PC-3 (cell line): ENCODE measurements at regions not wholly inside any gene's neighbourhood (a gene's known extent, or its start where the extent isn't known, plus 50 kb on each side); places are given as distances from the start of the nearest gene placed in this dataset.
"Not testable (repeated sequence)": the region's sequence is repeated elsewhere in the genome, so short reads cannot be mapped to it uniquely, and the experiment has no call there.

Experiments used
- ATAC-seq: fragments of 200-7000 bp; cut with Tn5 transposase; 2 replicates; pipeline ENCODE4 v1.9.1; 2020; ENCODE audit warnings: mild to moderate bottlenecking, moderate library complexity
- BruUV-seq: library from RNA; stranded (reverse); fragments of 400-500 nt; replicated peaks from 2 replicates; lab custom pipeline; 2021; lab: Mats Ljungman, UMichigan
- CTCF ChIA-PET: fragments of 300-600 bp; sonication (Branson Sonifier 250); formaldehyde crosslinking; loops from one replicate; lab custom pipeline; 2022; ENCODE audit warnings: antibody characterized with exemption; lab: Charles Lee
- POLR2A ChIA-PET: fragments of 300-600 bp; sonication (Branson Sonifier 250); formaldehyde crosslinking; loops from one replicate; lab custom pipeline; 2022; ENCODE audit warnings: antibody characterized with exemption; ENCODE audit not compliant: unreplicated experiment; lab: Charles Lee
- DNase-seq: peaks from one replicate; pipeline ENCODE4 v3.0.0-alpha.2; 2015
- H2AFZ ChIP-seq: fragments of 300-600 bp; sonication (generic); 2 replicates; pipeline ENCODE4 v1.6.0; 2016; ENCODE audit warnings: antibody characterized with exemption, low read length
- H3F3A ChIP-seq: fragments of 300-600 bp; sonication (generic); one replicate; pipeline ENCODE4 v1.6.0; 2017; ENCODE audit warnings: antibody characterized with exemption, low read length, control low read depth, mild to moderate bottlenecking; ENCODE audit not compliant: unreplicated experiment
- H3K27ac ChIP-seq: fragments of 300-600 bp; sonication (generic); 2 replicates; pipeline ENCODE4 v1.5.1; 2016; ENCODE audit warnings: mild to moderate bottlenecking, low read length
- H3K27me3 ChIP-seq: fragments of 300-600 bp; sonication (generic); 2 replicates; pipeline ENCODE4 v1.6.1; 2016; ENCODE audit warnings: low read length, mixed read lengths
- H3K36me3 ChIP-seq: fragments of 300-600 bp; sonication (generic); 2 replicates; pipeline ENCODE4 v1.6.1; 2016; ENCODE audit warnings: low read depth, mixed run types, low read length, mixed read lengths
- H3K4me1 ChIP-seq: fragments of 300-600 bp; sonication (generic); 2 replicates; pipeline ENCODE4 v1.5.1; 2016; ENCODE audit warnings: low read length; ENCODE audit not compliant: insufficient read depth
- H3K4me2 ChIP-seq: fragments of 300-600 bp; sonication (generic); 2 replicates; pipeline ENCODE4 v1.6.0; 2016; ENCODE audit warnings: low read length
- H3K4me3 ChIP-seq: fragments of 300-600 bp; sonication (generic); 2 replicates; pipeline ENCODE4 v1.5.1; 2016; ENCODE audit warnings: mild to moderate bottlenecking, low read length, mixed read lengths
- H3K79me2 ChIP-seq: fragments of 300-600 bp; sonication (generic); 2 replicates; pipeline ENCODE4 v1.6.1; 2017; ENCODE audit warnings: low read length, mixed read lengths
- H3K9ac ChIP-seq: fragments of 300-600 bp; sonication (generic); 2 replicates; pipeline ENCODE4 v1.6.0; 2016; ENCODE audit warnings: mild to moderate bottlenecking, low read length
- H3K9me2 ChIP-seq: fragments of 300-600 bp; sonication (generic); replicated peaks from 2 replicates; pipeline ENCODE4 v1.6.1; 2016; ENCODE audit warnings: mixed run types, low read length, mixed read lengths
- H3K9me3 ChIP-seq: fragments of 300-600 bp; sonication (generic); 2 replicates; pipeline ENCODE4 v1.6.1; 2016; ENCODE audit warnings: low read length, mixed read lengths
- H4K20me1 ChIP-seq: fragments of 300-600 bp; sonication (generic); 2 replicates; pipeline ENCODE4 v1.6.1; 2016; ENCODE audit warnings: low read length, mixed read lengths
- CTCF ChIP-seq: fragments of 300-600 bp; sonication (generic); conservative IDR thresholded peaks from 2 replicates; pipeline ENCODE4 v1.5.1; 2017; ENCODE audit warnings: antibody characterized with exemption, low read depth, mild to moderate bottlenecking, low read length
- EZH2 ChIP-seq: fragments of 300-600 bp; sonication (generic); IDR thresholded peaks from one replicate; pipeline ENCODE4 v1.6.1; 2017; ENCODE audit warnings: antibody characterized with exemption, mild to moderate bottlenecking, low read length; ENCODE audit not compliant: unreplicated experiment
- EZH2phosphoT487 ChIP-seq: fragments of 300-600 bp; sonication (generic); IDR thresholded peaks from 2 replicates; pipeline ENCODE4 v1.6.1; 2018; ENCODE audit warnings: mild to moderate bottlenecking, antibody characterized with exemption, low read length, borderline replicate concordance
- intact Hi-C: fragments of 100-400 bp; cut with micrococcal nuclease; formaldehyde crosslinking; loops from 2 replicates; pipeline ENCODE4 v1.9.0; 2023

GRCh38 chr2:185674232-185674631 is 64.4 kb upstream of the FSIP2 start:
- H3K36me3 ChIP-seq: no peaks in the 10 kb centered on the region

GRCh38 chr2:185676316-185676715 is 62.3 kb upstream of the FSIP2 start:
- Histone ChIP-seq H3K27me3 (no peaks in the 10 kb centered on the region), H3K36me3 (no peaks in the 10 kb centered on the region), H3K79me2 (no peaks in the 10 kb centered on the region), H3F3A (no peaks in the 10 kb centered on the region), H2AFZ (no peak overlapping the region), H4K20me1 (no peaks in the 10 kb centered on the region), H3K27ac (no peak overlapping the region), H3K4me2 (no peak overlapping the region), H3K9me2 (no peaks in the 10 kb centered on the region), H3K9me3 (no peaks in the 10 kb centered on the region), H3K4me3 (no peak overlapping the region), H3K4me1 (no peaks in the 10 kb centered on the region), H3K9ac (no peak overlapping the region)
- ATAC-seq (peak; percentile 72), DNase-seq (peak; percentile 51)
- ChIA-PET POLR2A (no interaction called here), CTCF (no interaction called here)
- intact Hi-C loops: no loop called here
- BruUV-seq: no TSS peak
- TF ChIP-seq EZH2phosphoT487: no peak
- no peak for TF ChIP-seq EZH2
- TF ChIP-seq CTCF: 0 out of 2 replicates have a peak, but pooled peaks have one; percentile 18

More at GRCh38 chr2:185674232-185674631, 64.4 kb upstream of the FSIP2 start:
- POLR2A ChIA-PET: no interaction called here
- BruUV-seq: no TSS peak
- CTCF ChIA-PET: no interaction called here
- no peak for TF ChIP-seq EZH2
- no peak for TF ChIP-seq EZH2phosphoT487
- TF ChIP-seq CTCF: no peak
- no peak overlapping the region for H3K4me2 ChIP-seq
- no peaks in the 10 kb centered on the region for H4K20me1 ChIP-seq
- no peak overlapping the region for H2AFZ ChIP-seq
- no peaks in the 10 kb centered on the region for H3F3A ChIP-seq
- no peak overlapping the region for H3K27ac ChIP-seq
- no peaks in the 10 kb centered on the region for H3K9me3 ChIP-seq
- no peak for ATAC-seq
- intact Hi-C loops: no loop called here
- no peaks in the 10 kb centered on the region for H3K79me2 ChIP-seq
- no peaks in the 10 kb centered on the region for H3K4me1 ChIP-seq
- H3K4me3 ChIP-seq: no peak overlapping the region
- H3K9ac ChIP-seq: no peak overlapping the region
- H3K27me3 ChIP-seq: no peaks in the 10 kb centered on the region
- H3K9me2 ChIP-seq: no peaks in the 10 kb centered on the region
- no peak for DNase-seq

GRCh38 chr2:185687001-185687400 is 51.6 kb upstream of the FSIP2 start:
- H3K27ac ChIP-seq, BruUV-seq, DNase-seq, ATAC-seq, H3K9ac ChIP-seq, H3K36me3 ChIP-seq, H3K27me3 ChIP-seq, H3K9me3 ChIP-seq, H3K4me2 ChIP-seq, H3K4me1 ChIP-seq, H3K9me2 ChIP-seq, H3K79me2 ChIP-seq, H2AFZ ChIP-seq, H4K20me1 ChIP-seq, POLR2A ChIA-PET, CTCF ChIA-PET, H3K4me3 ChIP-seq, H3F3A ChIP-seq, intact Hi-C loops: not testable (repeated sequence)
